ENCODE measurements at regions not wholly inside any gene's neighbourhood (a gene's known extent, or its start where the extent isn't known, plus 50 kb on each side); places are given as distances from the start of the nearest gene placed in this dataset.
A peak's percentile ranks its signal among the peaks of the same experiment; 100 is the strongest.

- Histone ChIP-seq H3K27ac (no peak overlapping the region), H3K9me3 (no peaks in the 10 kb centered on the region), H3K27me3 (peaks cover 0 to 6% (median 0%) of the 10 kb centered on the region in 4 donors), H3K4me3 (no peak overlapping the region), H3K4me1 (no peaks in the 10 kb centered on the region), H3K36me3 (no peaks in the 10 kb centered on the region)
- intact Hi-C loops (cut with DNase I), result no loop called here
- no peak for TF ChIP-seq CTCF (IDR thresholded peaks at IDR 0.05)
- WGBS, 2 donors, result 42 to 62% methylated on average over 1 of the region's 1 CpG
- ATAC-seq, result no peak
- DNase-seq, result no peak
- FAIRE-seq, result no peak
Observed at GRCh38 chr3:147132168-147132567, 274.2 kb downstream of the ZIC4 start.

- TF ChIP-seq CTCF (IDR thresholded peaks at IDR 0.05), result no peak
- no peak for FAIRE-seq
Observed at GRCh38 chr3:147130461-147130860, 275.9 kb downstream of the ZIC4 start.

GRCh38 chr3:147129665-147130064 lies 276.7 kb downstream of the ZIC4 start:
- DNase-seq, result peak in 1 of 6 donors; percentile 11
- Histone ChIP-seq H3K27me3 (peaks cover 0 to 6% (median 0%) of the 10 kb centered on the region in 4 donors), H3K4me3 (no peak overlapping the region), H3K27ac (no peak overlapping the region), H3K36me3 (no peaks in the 10 kb centered on the region), H3K9me3 (no peaks in the 10 kb centered on the region), H3K4me1 (no peaks in the 10 kb centered on the region)
- WGBS, 2 donors, result 73 to 81% methylated on average over 8 of the region's 8 CpGs
- no peak for TF ChIP-seq CTCF (IDR thresholded peaks at IDR 0.05)
- intact Hi-C loops (cut with DNase I), result no loop called here
- FAIRE-seq, result no peak
- no peak for ATAC-seq

More at GRCh38 chr3:147130461-147130860, 275.9 kb downstream of the ZIC4 start:
- intact Hi-C loops (cut with DNase I), result no loop called here
- Histone ChIP-seq H3K27ac (no peak overlapping the region), H3K27me3 (peaks cover 0 to 6% (median 0%) of the 10 kb centered on the region in 4 donors), H3K4me1 (no peaks in the 10 kb centered on the region), H3K9me3 (no peaks in the 10 kb centered on the region), H3K4me3 (no peak overlapping the region), H3K36me3 (no peaks in the 10 kb centered on the region)
- 61 to 86% methylated on average over 2 of the region's 2 CpGs for WGBS, 2 donors
- DNase-seq (no peak), ATAC-seq (no peak)

GRCh38 chr3:147122350-147122749 lies 284.0 kb downstream of the ZIC4 start:
- no peak for FAIRE-seq

More at GRCh38 chr3:147122350-147122749, 284.0 kb downstream of the ZIC4 start:
- TF ChIP-seq CTCF (IDR thresholded peaks at IDR 0.05), result no peak
- no peaks in the 10 kb centered on the region for H3K36me3 ChIP-seq
- peaks cover 0 to 3% (median 0%) of the 10 kb centered on the region in 3 donors for H3K4me1 ChIP-seq
- no peak overlapping the region for H3K4me3 ChIP-seq
- H3K27ac ChIP-seq, result no peak overlapping the region
- intact Hi-C loops (cut with DNase I), result no loop called here
- DNase-seq (no peak), ATAC-seq (no peak)
- no peaks in the 10 kb centered on the region for H3K9me3 ChIP-seq
- H3K27me3 ChIP-seq, result no peaks in the 10 kb centered on the region
- WGBS, 2 donors, result 74 to 95% methylated on average over 1 of the region's 1 CpG
